Skeletal muscle tissue (tissue), 3 donors: ENCODE measurements at regions not wholly inside any gene's neighbourhood (a gene's known extent, or its start where the extent isn't known, plus 50 kb on each side); places are given as distances from the start of the nearest gene placed in this dataset.

Experiments used
- H3K27ac ChIP-seq: one replicate; pipeline ENCODE4 v1.7.0; 2013; ENCODE audit warnings: mild to moderate bottlenecking, low read depth, low read length, inconsistent platforms
- H3K27me3 ChIP-seq, 3 donors: one replicate each; pipeline ENCODE4 v1.7.0; 2013; ENCODE audit warnings: low read length in 3 of 3; ENCODE audit not compliant: control insufficient read depth in 3 of 3, insufficient read depth in 3 of 3
- H3K36me3 ChIP-seq, 3 donors: one replicate each; pipeline ENCODE4 v1.7.0; 2013; ENCODE audit warnings: low read length in 3 of 3; ENCODE audit not compliant: control insufficient read depth in 3 of 3, insufficient read depth in 3 of 3
- H3K4me1 ChIP-seq, 3 donors: one replicate each; pipeline ENCODE4 v1.7.0; 2013; ENCODE audit warnings: low read length in 3 of 3, mild to moderate bottlenecking in 3 of 3; ENCODE audit not compliant: control insufficient read depth in 3 of 3, insufficient read depth in 3 of 3
- H3K4me3 ChIP-seq, 3 donors: one replicate each; pipeline ENCODE4 v1.7.0; 2013; ENCODE audit warnings: low read length in 3 of 3
- H3K9ac ChIP-seq, 3 donors: one replicate each; pipeline ENCODE4 v1.7.0; 2013; ENCODE audit warnings: low read length in 3 of 3, mild to moderate bottlenecking in 3 of 3, moderate library complexity in 2 of 3, low read depth in 1 of 3
- H3K9me3 ChIP-seq, 3 donors: one replicate each; pipeline ENCODE4 v1.7.0; 2013; ENCODE audit warnings: low read length in 3 of 3; ENCODE audit not compliant: control insufficient read depth in 3 of 3
- donor health status: Osteomylitis.

DNA sequence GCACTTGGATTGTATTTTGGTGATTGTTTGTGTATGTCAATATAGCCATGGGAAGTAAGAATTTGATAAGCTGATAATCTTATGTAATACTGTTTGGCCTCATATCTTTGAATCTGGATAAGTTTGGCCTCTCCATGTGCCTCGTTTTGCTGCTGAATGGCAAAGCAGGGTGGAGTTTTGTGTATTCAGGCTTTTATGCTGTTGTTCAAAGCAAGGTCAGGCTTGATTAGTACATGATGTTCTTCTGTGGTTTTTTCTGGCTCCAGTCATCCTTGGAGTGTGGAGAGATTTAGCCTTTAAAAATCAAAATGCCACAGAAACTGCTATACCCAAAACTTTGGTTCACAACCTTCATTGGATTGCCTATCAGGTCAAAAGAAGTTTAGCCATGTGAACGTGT, 728.9 kb upstream of the GJE1 start:
- H3K4me3 ChIP-seq: peak overlapping the region; percentile 69 to 71 (median 70)
- H3K9me3 ChIP-seq: peaks cover 0 to 6% (median under 1%) of the 10 kb centered on the region in 3 donors
- H3K4me1 ChIP-seq: peaks cover 5 to 16% (median 8%) of the 10 kb centered on the region in 3 donors
- H3K27me3 ChIP-seq: no peaks in the 10 kb centered on the region
- H3K36me3 ChIP-seq: peaks cover 0 to 7% (median 3%) of the 10 kb centered on the region in 3 donors
- H3K9ac ChIP-seq: peak overlapping the region; percentile 75 to 86 (median 79)
- peak overlapping the region; percentile 84 for H3K27ac ChIP-seq

DNA sequence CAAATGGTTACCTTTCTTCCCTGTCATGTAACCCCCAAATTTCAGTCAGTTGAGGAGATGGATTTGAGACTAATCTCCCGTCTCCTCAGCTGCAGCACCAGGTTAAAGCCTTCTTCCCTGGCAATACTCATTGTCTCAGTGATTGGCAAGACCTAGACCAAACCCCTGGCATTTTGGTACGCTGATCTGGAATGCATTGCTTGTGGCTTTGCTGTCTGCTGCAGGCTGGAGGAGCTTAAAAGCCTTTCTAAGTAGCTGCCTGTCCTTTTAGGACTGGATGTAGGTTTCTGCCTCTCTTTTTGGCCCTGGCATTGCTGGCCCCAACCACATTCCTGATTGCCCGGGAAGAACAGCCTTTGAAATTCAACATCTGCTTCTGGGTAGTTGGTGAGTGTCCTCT, 729.6 kb upstream of the GJE1 start:
- Histone ChIP-seq H3K9ac (peak overlapping the region; percentile 75 to 86 (median 79)), H3K4me1 (peaks cover 5 to 16% (median 8%) of the 10 kb centered on the region in 3 donors), H3K4me3 (peak overlapping the region; percentile 69 to 71 (median 70)), H3K36me3 (peaks cover 0 to under 1% (median 0%) of the 10 kb centered on the region in 3 donors), H3K27ac (peak overlapping the region; percentile 84), H3K27me3 (no peaks in the 10 kb centered on the region), H3K9me3 (peaks cover 0 to 2% (median 0%) of the 10 kb centered on the region in 3 donors)

DNA sequence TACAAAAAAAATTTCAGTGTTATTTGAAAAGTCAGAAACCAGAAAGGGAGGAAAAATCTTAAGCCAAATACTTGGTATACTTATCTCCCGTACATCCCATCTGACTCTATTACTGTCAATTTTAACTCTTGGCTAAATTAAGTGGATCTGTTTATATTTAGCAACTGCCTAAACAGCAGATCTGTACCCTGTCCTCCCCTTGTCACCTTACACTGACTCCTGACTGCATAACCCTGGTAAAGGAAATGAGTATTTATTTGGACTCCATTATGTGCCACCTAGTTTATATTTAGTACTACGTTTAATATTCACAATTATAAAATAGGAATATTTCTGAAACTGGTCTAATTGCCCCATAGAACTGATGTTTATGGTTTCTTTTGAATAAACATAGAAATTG, 730.2 kb upstream of the GJE1 start:
- Histone ChIP-seq H3K4me1 (peaks cover 5 to 16% (median 8%) of the 10 kb centered on the region in 3 donors), H3K27me3 (no peaks in the 10 kb centered on the region), H3K9ac (peak overlapping the region; percentile 75 to 86 (median 79)), H3K36me3 (no peaks in the 10 kb centered on the region), H3K27ac (peak overlapping the region; percentile 84), H3K9me3 (no peaks in the 10 kb centered on the region), H3K4me3 (peak overlapping the region; percentile 69 to 71 (median 70))

DNA sequence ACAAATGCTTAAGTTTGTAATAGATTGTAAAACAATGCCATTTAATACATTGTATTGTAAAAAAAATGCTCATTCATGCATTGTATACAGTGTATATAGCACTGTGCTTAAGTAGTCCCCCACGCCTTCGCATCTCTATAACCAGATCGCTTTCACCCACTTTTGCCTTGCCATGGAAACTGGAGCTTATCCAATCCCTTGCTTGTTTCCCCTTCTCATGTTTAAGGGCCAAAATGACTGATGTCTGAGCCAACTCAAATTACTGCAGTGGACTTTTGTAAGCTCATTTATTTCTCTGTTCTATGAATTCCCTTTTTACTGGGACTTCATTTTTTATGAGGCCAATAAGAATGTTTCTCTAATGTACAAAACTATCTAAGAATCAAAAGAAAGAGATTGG, 730.9 kb upstream of the GJE1 start:
- peak overlapping the region; percentile 17 to 50 (median 28) for H3K4me3 ChIP-seq
- peak overlapping the region; percentile 84 for H3K27ac ChIP-seq
- peaks cover 5 to 16% (median 8%) of the 10 kb centered on the region in 3 donors for H3K4me1 ChIP-seq
- peak overlapping the region in 1 of 3 donors; percentile 45 for H3K9ac ChIP-seq
- no peaks in the 10 kb centered on the region for H3K9me3 ChIP-seq
- H3K27me3 ChIP-seq: no peaks in the 10 kb centered on the region
- no peaks in the 10 kb centered on the region for H3K36me3 ChIP-seq

DNA sequence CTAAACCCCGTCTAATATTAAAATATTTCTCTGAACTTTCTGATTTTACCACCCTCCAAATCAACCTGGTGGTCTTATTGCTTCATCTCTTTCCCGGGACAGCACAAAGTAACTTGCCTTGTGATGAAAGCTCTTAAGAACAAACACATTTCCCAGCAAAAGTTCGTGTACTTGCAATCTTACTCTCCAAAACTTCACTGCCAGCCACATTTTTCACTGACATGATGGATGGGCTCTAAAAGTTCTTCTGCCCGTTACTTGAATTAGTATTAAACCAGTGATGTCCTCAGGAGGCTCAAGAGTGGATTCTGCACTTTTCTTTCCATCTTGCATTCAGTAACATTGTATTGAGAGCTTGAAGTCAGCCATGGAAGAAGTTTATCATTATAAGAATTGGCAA, 731.6 kb upstream of the GJE1 start:
- H3K4me1 ChIP-seq: peaks cover 5 to 16% (median 8%) of the 10 kb centered on the region in 3 donors
- H3K9me3 ChIP-seq: no peaks in the 10 kb centered on the region
- no peak overlapping the region for H3K9ac ChIP-seq
- H3K4me3 ChIP-seq: no peak overlapping the region
- no peak overlapping the region for H3K27ac ChIP-seq
- no peaks in the 10 kb centered on the region for H3K36me3 ChIP-seq
- no peaks in the 10 kb centered on the region for H3K27me3 ChIP-seq

- peaks cover 5 to 16% (median 8%) of the 10 kb centered on the region in 3 donors for H3K4me1 ChIP-seq
- no peak overlapping the region for H3K4me3 ChIP-seq
- no peaks in the 10 kb centered on the region for H3K36me3 ChIP-seq
- H3K27ac ChIP-seq: no peak overlapping the region
- no peaks in the 10 kb centered on the region for H3K27me3 ChIP-seq
- no peak overlapping the region for H3K9ac ChIP-seq
- H3K9me3 ChIP-seq: no peaks in the 10 kb centered on the region
Measured at GRCh38 chr6:141398949-141399348, 733.8 kb upstream of the GJE1 start.

- no peaks in the 10 kb centered on the region for H3K4me1 ChIP-seq
- no peak overlapping the region for H3K9ac ChIP-seq
- no peak overlapping the region for H3K27ac ChIP-seq
- no peaks in the 10 kb centered on the region for H3K27me3 ChIP-seq
- no peak overlapping the region for H3K4me3 ChIP-seq
- H3K9me3 ChIP-seq: no peaks in the 10 kb centered on the region
- no peaks in the 10 kb centered on the region for H3K36me3 ChIP-seq
Measured at GRCh38 chr6:141395443-141396008, 737.2 kb upstream of the GJE1 start.

DNA sequence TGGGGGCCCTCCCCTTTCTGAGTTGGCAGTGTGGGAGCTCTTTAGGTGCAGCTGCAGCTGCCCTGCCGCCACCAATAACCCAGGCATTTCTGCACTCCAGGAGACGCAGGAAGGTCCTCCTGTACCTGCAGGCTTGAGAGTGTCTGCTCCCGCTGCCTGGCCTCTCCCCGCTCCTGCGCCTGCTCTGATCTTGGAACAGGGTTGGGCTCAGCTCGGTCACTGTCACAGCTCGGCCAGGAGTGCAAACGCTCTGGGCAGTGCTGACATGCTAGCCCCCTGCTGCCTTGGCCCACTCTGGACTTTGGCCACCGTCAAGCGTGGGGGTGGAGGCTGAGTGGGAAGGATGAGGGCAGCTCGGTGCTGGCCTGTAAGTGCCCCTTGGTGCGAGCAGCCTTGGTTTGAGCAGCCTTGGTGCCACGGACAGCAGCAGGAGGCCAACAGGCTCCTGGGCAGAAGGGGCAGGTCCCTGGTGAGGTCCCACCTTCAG, 738.1 kb upstream of the GJE1 start:
- Histone ChIP-seq H3K27me3 (no peaks in the 10 kb centered on the region), H3K36me3 (no peaks in the 10 kb centered on the region), H3K9me3 (no peaks in the 10 kb centered on the region), H3K27ac (no peak overlapping the region), H3K4me3 (no peak overlapping the region), H3K4me1 (no peaks in the 10 kb centered on the region), H3K9ac (no peak overlapping the region)

DNA sequence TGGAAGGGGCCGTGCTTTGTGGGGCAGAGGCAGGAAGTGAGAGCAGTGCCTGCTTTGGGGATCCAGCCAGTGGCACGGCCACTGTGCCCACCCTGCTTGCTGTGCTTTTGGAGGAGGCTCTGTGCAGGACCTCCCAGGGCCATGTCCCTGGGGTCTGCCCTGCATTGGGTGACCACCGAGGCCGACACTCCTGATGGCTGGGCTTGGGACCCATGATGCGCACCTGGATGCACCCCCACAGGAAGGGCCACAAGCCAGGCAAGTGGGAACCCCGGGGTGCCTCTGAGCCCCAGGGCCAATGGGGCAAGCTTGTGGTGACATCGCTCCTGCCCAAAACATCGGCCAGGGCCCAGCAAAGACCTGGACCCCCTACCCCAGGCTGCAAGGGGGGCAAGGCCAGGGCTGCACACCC, 738.6 kb upstream of the GJE1 start:
- H3K36me3 ChIP-seq: no peaks in the 10 kb centered on the region
- H3K9ac ChIP-seq: no peak overlapping the region
- H3K27me3 ChIP-seq: no peaks in the 10 kb centered on the region
- H3K27ac ChIP-seq: no peak overlapping the region
- H3K9me3 ChIP-seq: no peaks in the 10 kb centered on the region
- H3K4me3 ChIP-seq: no peak overlapping the region
- no peaks in the 10 kb centered on the region for H3K4me1 ChIP-seq

GRCh38 chr6:141393405-141394124, 739.2 kb upstream of the GJE1 start:
- H3K36me3 ChIP-seq: no peaks in the 10 kb centered on the region
- no peak overlapping the region for H3K9ac ChIP-seq
- H3K4me3 ChIP-seq: no peak overlapping the region
- H3K9me3 ChIP-seq: no peaks in the 10 kb centered on the region
- no peaks in the 10 kb centered on the region for H3K4me1 ChIP-seq
- no peaks in the 10 kb centered on the region for H3K27me3 ChIP-seq
- H3K27ac ChIP-seq: no peak overlapping the region
